ENCODE measurements at regions not wholly inside any gene's neighbourhood (a gene's known extent, or its start where the extent isn't known, plus 50 kb on each side); places are given as distances from the start of the nearest gene placed in this dataset.
"Not testable (repeated sequence)": the region's sequence is repeated elsewhere in the genome, so short reads cannot be mapped to it uniquely, and the experiment has no call there.

- Histone ChIP-seq H3K27ac (ENCODE audit: low read depth, low read length) (no peak overlapping the region), H4K20me1 (ENCODE audit: insufficient read depth, low read length) (no peaks in the 10 kb centered on the region), H3K27me3 (ENCODE audit: insufficient read depth, low read length) (peaks cover 18% of the 10 kb centered on the region), H2AFZ (ENCODE audit: low read depth, low read length) (no peak overlapping the region), H3K4me2 (ENCODE audit: low read length) (no peak overlapping the region), H3K9ac (ENCODE audit: low read length) (no peak overlapping the region), H3K4me1 (ENCODE audit: insufficient read depth, low read length) (no peaks in the 10 kb centered on the region), H3K9me3 (ENCODE audit: insufficient read depth, low read depth, low read length) (no peaks in the 10 kb centered on the region), H3K36me3 (ENCODE audit: insufficient read depth, low read length) (no peaks in the 10 kb centered on the region), H3K79me2 (ENCODE audit: insufficient read depth, low read length) (no peaks in the 10 kb centered on the region), H3K4me3 (ENCODE audit: insufficient read depth, low read depth, low read length) (no peak overlapping the region)
- TF ChIP-seq CTCF (IDR thresholded peaks at IDR 0.05; ENCODE audit: insufficient read depth, low read depth, low read length) (no peak), EZH2 (IDR thresholded peaks at IDR 0.05; ENCODE audit: insufficient read depth, low read length) (no peak)
- Mint-ChIP-seq H3K36me3 (ENCODE audit: low read depth, unreplicated experiment) (no peaks in the 10 kb centered on the region), H3K27me3 (ENCODE audit: low read depth, unreplicated experiment) (peaks cover 41% of the 10 kb centered on the region), H3K9me3 (ENCODE audit: unreplicated experiment) (no peaks in the 10 kb centered on the region), H3K4me3 (ENCODE audit: unreplicated experiment) (no peak overlapping the region), H3K4me1 (ENCODE audit: low read depth, unreplicated experiment) (peaks cover 6% of the 10 kb centered on the region), H3K27ac (ENCODE audit: unreplicated experiment) (no peak overlapping the region)
- no peak for FAIRE-seq
- no peak for DNase-seq (ENCODE audit: low read depth)
Measured at GRCh38 chr11:69898123-69898522, 78.9 kb upstream of the FGF3 start.

GRCh38 chr11:69899957-69900821 lies 81.0 kb upstream of the FGF3 start:
- H3K4me3 Mint-ChIP-seq (ENCODE audit: unreplicated experiment) = no peak overlapping the region
- H3K9me3 Mint-ChIP-seq (ENCODE audit: unreplicated experiment) = no peaks in the 10 kb centered on the region
- H2AFZ ChIP-seq (ENCODE audit: low read depth, low read length) = no peak overlapping the region
- no peak overlapping the region for H3K27ac Mint-ChIP-seq (ENCODE audit: unreplicated experiment)
- H3K4me1 ChIP-seq (ENCODE audit: insufficient read depth, low read length) = no peaks in the 10 kb centered on the region
- no peak overlapping the region for H3K9ac ChIP-seq (ENCODE audit: low read length)
- no peaks in the 10 kb centered on the region for H3K36me3 ChIP-seq (ENCODE audit: insufficient read depth, low read length)
- DNase-seq (ENCODE audit: low read depth) = peak; percentile 12
- no peak overlapping the region for H3K4me3 ChIP-seq (ENCODE audit: insufficient read depth, low read depth, low read length)
- no peaks in the 10 kb centered on the region for H3K36me3 Mint-ChIP-seq (ENCODE audit: low read depth, unreplicated experiment)
- H3K4me1 Mint-ChIP-seq (ENCODE audit: low read depth, unreplicated experiment) = peaks cover 4% of the 10 kb centered on the region
- no peak overlapping the region for H3K4me2 ChIP-seq (ENCODE audit: low read length)
- H3K27ac ChIP-seq (ENCODE audit: low read depth, low read length) = no peak overlapping the region
- no peak for FAIRE-seq
- H3K27me3 ChIP-seq (ENCODE audit: insufficient read depth, low read length) = peaks cover 11% of the 10 kb centered on the region
- H3K27me3 Mint-ChIP-seq (ENCODE audit: low read depth, unreplicated experiment) = peaks cover 39% of the 10 kb centered on the region
- no peaks in the 10 kb centered on the region for H4K20me1 ChIP-seq (ENCODE audit: insufficient read depth, low read length)
- TF ChIP-seq CTCF (IDR thresholded peaks at IDR 0.05; ENCODE audit: insufficient read depth, low read depth, low read length) = no peak
- no peak for TF ChIP-seq EZH2 (IDR thresholded peaks at IDR 0.05; ENCODE audit: insufficient read depth, low read length)
- no peaks in the 10 kb centered on the region for H3K79me2 ChIP-seq (ENCODE audit: insufficient read depth, low read length)
- no peaks in the 10 kb centered on the region for H3K9me3 ChIP-seq (ENCODE audit: insufficient read depth, low read depth, low read length)

DNA sequence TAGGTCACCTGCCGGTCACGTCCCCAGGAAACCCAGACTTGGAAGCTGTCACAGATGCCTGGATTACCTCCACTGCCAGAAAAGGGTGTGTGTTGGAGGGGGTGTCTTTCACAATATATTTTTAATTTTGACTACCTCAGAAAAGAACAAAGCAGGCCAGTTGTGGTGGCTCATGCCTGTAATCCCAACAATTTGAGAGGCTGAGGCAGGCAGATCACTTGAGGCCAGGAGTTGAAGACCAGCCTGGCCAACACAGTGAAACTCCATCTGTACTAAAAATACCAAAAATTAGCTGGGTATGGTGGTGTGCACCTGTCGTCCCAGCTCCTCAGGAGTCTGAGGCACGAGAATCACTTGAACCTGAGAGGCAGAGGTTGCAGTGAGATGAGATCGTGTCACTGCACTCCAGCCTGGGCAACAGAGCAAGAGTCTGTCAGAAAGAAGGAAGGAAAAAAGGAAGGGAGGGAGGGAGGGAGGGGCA lies 81.6 kb upstream of the FGF3 start:
- H4K20me1 ChIP-seq (ENCODE audit: insufficient read depth, low read length); H3K36me3 Mint-ChIP-seq (ENCODE audit: low read depth, unreplicated experiment); H3K4me2 ChIP-seq (ENCODE audit: low read length); H3K9ac ChIP-seq (ENCODE audit: low read length); H3K4me1 Mint-ChIP-seq (ENCODE audit: low read depth, unreplicated experiment); H3K27ac ChIP-seq (ENCODE audit: low read depth, low read length); H3K36me3 ChIP-seq (ENCODE audit: insufficient read depth, low read length); H3K9me3 Mint-ChIP-seq (ENCODE audit: unreplicated experiment); H3K4me1 ChIP-seq (ENCODE audit: insufficient read depth, low read length); H3K4me3 ChIP-seq (ENCODE audit: insufficient read depth, low read depth, low read length); FAIRE-seq; H2AFZ ChIP-seq (ENCODE audit: low read depth, low read length); H3K27ac Mint-ChIP-seq (ENCODE audit: unreplicated experiment); H3K79me2 ChIP-seq (ENCODE audit: insufficient read depth, low read length); H3K4me3 Mint-ChIP-seq (ENCODE audit: unreplicated experiment); DNase-seq (ENCODE audit: low read depth); H3K9me3 ChIP-seq (ENCODE audit: insufficient read depth, low read depth, low read length): not testable (repeated sequence)
- peaks cover 11% of the 10 kb centered on the region for H3K27me3 ChIP-seq (ENCODE audit: insufficient read depth, low read length)
- peaks cover 46% of the 10 kb centered on the region for H3K27me3 Mint-ChIP-seq (ENCODE audit: low read depth, unreplicated experiment)
